GM12873 (cell line): ENCODE measurements at regions not wholly inside any gene's neighbourhood (a gene's known extent, or its start where the extent isn't known, plus 50 kb on each side); places are given as distances from the start of the nearest gene placed in this dataset.

Source experiments
- CTCF ChIP-seq: IDR thresholded peaks from 2 replicates; pipeline ENCODE4 v1.5.1; 2012; ENCODE audit warnings: low read depth, mild to moderate bottlenecking, moderate library complexity, low read length, control low read depth; ENCODE audit not compliant: insufficient read depth; ENCODE audit errors: missing control alignments

DNA sequence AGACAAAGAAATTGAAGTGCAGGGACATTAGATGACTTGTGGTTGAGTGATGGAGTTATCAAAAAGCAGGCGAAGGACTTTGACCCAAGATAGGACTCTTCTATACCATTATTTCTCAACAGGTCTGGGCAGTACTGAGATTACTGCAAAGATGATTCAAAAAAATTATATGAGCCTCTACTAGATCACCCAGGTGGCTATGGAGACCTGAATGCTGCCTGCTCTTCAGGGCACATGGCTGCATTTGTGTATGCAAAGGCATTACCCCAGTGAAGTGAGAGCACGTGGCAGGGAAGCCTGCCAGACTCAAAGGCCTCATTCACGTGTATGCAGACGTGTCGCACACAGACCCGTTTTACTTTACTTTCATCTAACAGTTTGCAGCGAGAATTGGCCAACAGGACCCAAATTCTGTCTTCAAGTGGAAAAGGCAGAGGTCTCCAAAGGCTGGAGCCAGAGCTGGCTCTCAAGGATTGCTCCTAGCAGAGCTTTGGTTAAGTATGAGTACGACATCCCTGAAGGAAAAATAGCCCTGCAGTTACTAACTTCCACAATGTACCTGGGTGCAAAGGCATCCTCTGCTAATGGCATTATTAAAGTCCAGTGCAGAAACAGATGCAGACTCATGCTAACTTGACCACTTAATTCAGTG lies 113.8 kb upstream of the ARMC2 start:
- TF ChIP-seq CTCF, result no peak

DNA sequence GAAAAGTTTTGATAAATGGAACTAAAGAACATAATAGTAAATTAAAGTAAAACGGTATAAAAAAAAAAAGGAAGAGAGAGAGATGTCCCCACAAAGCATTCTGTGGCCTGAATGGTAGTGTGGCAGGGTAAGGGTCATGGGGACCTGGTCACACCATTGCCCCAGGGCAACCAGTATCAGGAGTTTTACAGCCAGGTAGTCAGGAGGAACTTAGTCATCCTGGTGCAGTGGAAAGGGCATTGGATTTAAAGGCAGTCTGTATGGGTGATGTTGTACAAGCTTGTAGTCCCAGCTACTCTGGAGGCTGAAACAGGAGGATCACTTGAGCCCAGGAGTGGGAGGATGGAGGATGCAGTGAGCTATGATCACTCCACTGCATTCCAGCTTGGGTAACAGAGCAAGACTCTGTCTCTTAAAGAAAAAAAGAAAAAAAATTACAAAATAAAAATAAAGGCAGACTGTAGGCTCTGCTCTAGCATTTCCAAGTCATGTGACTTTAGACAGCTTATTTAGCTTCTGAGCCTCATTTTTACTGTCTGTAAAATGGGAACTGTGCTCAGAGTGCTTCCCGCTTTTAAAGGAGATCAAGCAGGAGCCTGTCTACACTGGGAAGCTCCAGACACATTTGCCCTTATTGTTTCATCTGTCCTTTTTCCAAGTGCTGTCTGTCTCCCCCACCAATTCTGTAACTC lies 112.8 kb upstream of the ARMC2 start:
- no peak for TF ChIP-seq CTCF

DNA sequence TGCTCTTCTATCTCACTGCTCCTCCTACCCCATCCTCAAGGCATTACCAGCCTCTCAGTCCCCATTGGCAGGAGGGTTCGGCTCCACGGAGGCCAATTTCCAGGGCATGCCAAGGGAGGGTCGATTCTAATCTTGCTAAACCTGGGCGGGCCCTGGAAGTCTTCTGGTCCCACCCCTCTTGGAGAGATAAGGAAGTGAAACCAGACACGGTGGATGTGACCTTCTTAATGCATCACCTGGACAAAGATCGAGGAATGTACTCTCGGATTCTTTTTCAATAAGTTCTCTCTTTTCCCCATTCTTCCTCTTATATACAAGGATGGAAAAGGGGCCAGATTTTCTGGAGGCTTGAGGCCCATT lies 112.2 kb upstream of the ARMC2 start:
- no peak for TF ChIP-seq CTCF

GRCh38 chr6:108736832-108737231 lies 111.4 kb upstream of the ARMC2 start:
- TF ChIP-seq CTCF, result no peak

DNA sequence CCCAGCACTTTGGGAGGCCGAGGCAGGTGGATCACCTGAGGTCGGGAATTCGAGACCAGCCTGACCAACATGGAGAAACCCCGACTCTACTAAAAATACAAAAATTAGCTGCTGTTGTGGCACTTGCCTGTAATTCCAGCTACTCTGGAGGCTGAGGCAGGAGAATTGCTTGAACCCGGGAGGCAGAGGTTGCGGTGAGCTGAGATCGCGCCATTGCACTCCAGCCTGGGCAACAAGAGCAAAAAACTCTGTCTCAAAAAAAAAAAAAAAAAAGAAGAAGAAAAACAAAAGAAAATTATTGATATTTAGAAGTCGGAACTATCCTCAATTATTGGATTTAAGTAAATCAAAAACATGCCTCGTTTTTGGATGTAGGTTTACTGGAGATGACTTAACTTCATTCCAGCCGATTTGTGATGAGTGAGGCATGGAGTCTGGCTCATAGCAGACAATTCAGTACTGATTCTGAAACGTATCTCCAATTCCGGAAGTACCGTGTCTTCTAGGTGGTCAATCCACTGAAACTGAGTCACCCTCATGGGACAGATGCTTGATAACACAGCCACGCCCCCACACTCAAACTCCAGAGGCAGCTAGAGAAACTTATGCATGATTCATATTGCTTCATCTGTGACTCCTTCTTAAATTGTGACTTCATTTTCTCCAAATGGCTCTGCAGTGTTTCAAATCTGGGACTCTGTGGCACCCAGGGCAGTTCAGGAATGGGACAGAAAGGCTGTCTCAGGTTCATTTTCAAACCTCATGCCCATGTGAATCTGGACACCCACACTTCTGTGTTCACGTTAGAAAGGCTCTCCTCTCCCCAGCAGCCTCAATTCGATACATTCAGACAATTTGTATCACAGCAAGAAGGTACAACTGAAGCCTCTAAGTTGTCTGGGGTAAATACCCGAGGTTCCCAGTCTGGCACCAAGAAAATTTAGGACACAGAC lies 110.4 kb upstream of the ARMC2 start:
- TF ChIP-seq CTCF, result no peak

- TF ChIP-seq CTCF, result no peak
Measured at GRCh38 chr6:108738684-108739416, 109.4 kb upstream of the ARMC2 start.
